ENCODE measurements at regions not wholly inside any gene's neighbourhood (a gene's known extent, or its start where the extent isn't known, plus 50 kb on each side); places are given as distances from the start of the nearest gene placed in this dataset.

GRCh38 chr20:11624704-11625103 lies 293.0 kb upstream of the BTBD3 start:
- DNase-seq (ENCODE audit: low spot score) = no peak

GRCh38 chr20:11626551-11626950 lies 291.1 kb upstream of the BTBD3 start:
- no peak for DNase-seq (ENCODE audit: low spot score)

GRCh38 chr20:11642866-11643265 lies 274.8 kb upstream of the BTBD3 start:
- no peak for DNase-seq (ENCODE audit: low spot score)

GRCh38 chr20:11646359-11646758 lies 271.3 kb upstream of the BTBD3 start:
- DNase-seq (ENCODE audit: low spot score) = no peak

- DNase-seq (ENCODE audit: low spot score) = no peak
Observed at GRCh38 chr20:11650566-11650965, 267.1 kb upstream of the BTBD3 start.

- no peak for DNase-seq (ENCODE audit: low spot score)
Observed at GRCh38 chr20:11651138-11651537, 266.6 kb upstream of the BTBD3 start.

- DNase-seq (ENCODE audit: low spot score) = no peak
Observed at GRCh38 chr20:11651647-11652046, 266.0 kb upstream of the BTBD3 start.

GRCh38 chr20:11652128-11652527 lies 265.6 kb upstream of the BTBD3 start:
- DNase-seq (ENCODE audit: low spot score) = no peak

GRCh38 chr20:11654766-11655165 lies 262.9 kb upstream of the BTBD3 start:
- DNase-seq (ENCODE audit: low spot score) = no peak

GRCh38 chr20:11660673-11661072 lies 257.0 kb upstream of the BTBD3 start:
- no peak for DNase-seq (ENCODE audit: low spot score)

GRCh38 chr20:11671015-11671511 lies 246.6 kb upstream of the BTBD3 start:
- no peak for DNase-seq (ENCODE audit: low spot score)

- no peak for DNase-seq (ENCODE audit: low spot score)
Observed at GRCh38 chr20:11672959-11673358, 244.7 kb upstream of the BTBD3 start.

GRCh38 chr20:11675920-11676629 lies 241.6 kb upstream of the BTBD3 start:
- no peak for DNase-seq (ENCODE audit: low spot score)

GRCh38 chr20:11676630-11677287 lies 240.9 kb upstream of the BTBD3 start:
- DNase-seq (ENCODE audit: low spot score) = peak; percentile 48

- DNase-seq (ENCODE audit: low spot score) = no peak
Observed at GRCh38 chr20:11677428-11677827, 240.3 kb upstream of the BTBD3 start.

- DNase-seq (ENCODE audit: low spot score) = no peak
Observed at GRCh38 chr20:11677836-11678235, 239.9 kb upstream of the BTBD3 start.

- no peak for DNase-seq (ENCODE audit: low spot score)
Observed at GRCh38 chr20:11682285-11682684, 235.4 kb upstream of the BTBD3 start.

- DNase-seq (ENCODE audit: low spot score) = no peak
Observed at GRCh38 chr20:11686195-11686594, 231.5 kb upstream of the BTBD3 start.

GRCh38 chr20:11686820-11687543 lies 230.7 kb upstream of the BTBD3 start:
- peak; percentile 8 for DNase-seq (ENCODE audit: low spot score)

GRCh38 chr20:11687546-11688292 lies 230.0 kb upstream of the BTBD3 start:
- no peak for DNase-seq (ENCODE audit: low spot score)

- DNase-seq (ENCODE audit: low spot score) = no peak
Observed at GRCh38 chr20:11689262-11689661, 228.4 kb upstream of the BTBD3 start.

GRCh38 chr20:11691766-11692165 lies 225.9 kb upstream of the BTBD3 start:
- no peak for DNase-seq (ENCODE audit: low spot score)

Measured in hepatic stellate cell (primary cell).